ENCODE measurements at regions not wholly inside any gene's neighbourhood (a gene's known extent, or its start where the extent isn't known, plus 50 kb on each side); places are given as distances from the start of the nearest gene placed in this dataset.

- TF ChIP-seq CTCF (IDR thresholded peaks at IDR 0.05), result no peak
Observed at GRCh38 chr6:160911949-160912348, 79.6 kb upstream of the MAP3K4 start.

DNA sequence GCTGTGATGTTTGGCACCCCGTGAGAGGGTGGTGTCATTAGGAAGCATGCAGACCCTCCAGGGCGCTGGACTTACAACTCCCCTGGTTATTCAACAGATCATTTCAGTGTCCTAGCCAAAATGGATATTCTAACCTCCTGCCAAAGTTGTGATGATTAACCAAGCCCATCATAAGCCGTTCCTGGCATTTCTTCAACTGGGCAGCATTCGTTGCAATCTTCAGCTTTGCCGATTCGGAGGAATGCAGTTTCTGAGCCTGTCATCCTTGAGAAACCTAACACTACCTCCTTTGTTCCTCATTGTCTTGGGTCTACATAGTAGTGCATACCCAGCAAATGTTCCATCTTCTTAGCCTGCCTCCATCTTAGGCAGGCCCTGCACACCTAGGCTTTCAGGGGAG lies 79.2 kb upstream of the MAP3K4 start:
- no peak for TF ChIP-seq CTCF (IDR thresholded peaks at IDR 0.05)

DNA sequence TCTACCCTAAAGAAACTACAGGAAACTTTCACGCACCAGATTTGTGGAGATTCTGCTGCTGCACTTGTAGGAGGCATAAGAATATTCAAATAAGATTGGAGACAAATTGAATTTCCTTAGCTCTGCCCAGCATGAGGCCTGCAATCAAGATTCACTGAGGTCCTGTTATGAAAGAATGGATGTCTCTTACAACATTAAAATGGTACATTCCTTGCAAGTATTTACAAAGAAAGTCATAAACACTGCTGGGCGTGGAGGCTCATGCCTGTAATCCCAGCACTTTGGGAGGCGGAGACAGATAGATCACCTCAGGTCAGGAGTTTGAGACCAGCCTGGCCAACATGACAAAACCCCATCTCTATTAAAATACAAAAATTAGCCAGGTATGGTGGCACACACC lies 74.0 kb upstream of the MAP3K4 start:
- no peak for TF ChIP-seq CTCF (IDR thresholded peaks at IDR 0.05)

GRCh38 chr6:160919723-160920440 lies 71.7 kb upstream of the MAP3K4 start:
- TF ChIP-seq CTCF (IDR thresholded peaks at IDR 0.05), result no peak

DNA sequence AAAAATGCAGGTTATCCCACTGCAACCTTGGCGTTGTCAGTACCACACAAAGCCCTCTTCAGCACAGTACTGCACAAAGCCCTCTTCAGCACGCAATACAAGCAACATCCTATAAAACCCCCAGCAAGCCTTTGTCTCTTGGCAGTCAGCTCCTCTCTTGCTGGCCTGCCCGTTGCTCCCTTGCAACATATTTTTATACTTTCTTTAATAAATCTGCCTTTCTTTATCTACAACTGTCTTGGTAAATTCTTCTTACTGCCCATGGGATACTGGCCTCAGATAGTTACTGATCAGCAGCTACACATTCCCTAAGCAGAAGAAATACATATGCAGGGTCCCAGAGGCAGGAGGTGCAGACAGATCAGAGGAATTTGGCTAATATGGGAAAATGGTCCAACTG lies 70.5 kb upstream of the MAP3K4 start:
- TF ChIP-seq CTCF (IDR thresholded peaks at IDR 0.05), result no peak

DNA sequence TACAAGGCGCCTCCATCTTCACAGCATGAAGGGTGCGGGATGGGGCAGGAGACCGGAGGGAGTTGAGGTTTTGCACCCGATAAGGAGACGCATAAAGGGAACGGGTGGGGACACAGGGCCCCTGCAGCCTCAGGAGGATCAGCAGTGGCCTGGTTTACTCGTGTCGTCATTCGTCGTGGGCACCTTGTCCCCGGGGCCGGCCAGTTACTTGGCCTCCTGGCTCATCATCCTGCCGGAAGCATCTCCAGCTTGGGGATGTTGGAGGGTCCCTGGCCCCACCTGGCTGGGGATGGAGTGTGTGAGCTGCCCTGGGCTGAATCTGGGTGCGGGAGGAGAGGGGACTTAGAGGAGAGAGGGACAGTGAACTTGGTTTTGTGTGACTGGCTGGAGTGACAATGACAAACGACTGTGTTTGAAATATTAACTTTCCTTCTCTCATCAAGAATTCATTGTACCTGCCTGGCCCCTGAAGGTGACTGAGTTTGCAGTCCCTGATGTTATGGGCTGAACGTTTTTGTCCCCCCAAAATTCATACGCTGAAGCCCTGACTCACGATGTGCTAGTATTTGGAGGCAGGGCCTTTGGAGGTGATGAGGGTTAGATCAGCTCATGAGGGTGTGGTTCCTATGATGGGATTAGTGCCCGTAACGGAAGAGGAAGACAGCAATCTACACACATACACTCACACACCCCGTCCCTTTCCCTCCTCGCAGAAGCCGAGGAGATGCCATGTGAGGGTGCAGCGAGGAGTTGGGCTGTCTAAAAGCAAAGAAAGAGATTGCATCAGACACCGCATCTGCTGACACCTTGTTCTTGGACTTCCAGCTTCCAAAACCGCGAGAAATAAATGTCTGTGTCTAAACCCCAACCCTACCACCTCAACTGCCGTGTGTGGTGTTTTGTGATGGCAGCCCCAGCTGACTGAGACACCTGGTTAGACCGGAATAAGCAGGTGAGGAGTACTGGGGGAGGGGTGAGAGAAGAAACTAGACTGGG lies 65.0 kb upstream of the MAP3K4 start:
- no peak for TF ChIP-seq CTCF (IDR thresholded peaks at IDR 0.05)

DNA sequence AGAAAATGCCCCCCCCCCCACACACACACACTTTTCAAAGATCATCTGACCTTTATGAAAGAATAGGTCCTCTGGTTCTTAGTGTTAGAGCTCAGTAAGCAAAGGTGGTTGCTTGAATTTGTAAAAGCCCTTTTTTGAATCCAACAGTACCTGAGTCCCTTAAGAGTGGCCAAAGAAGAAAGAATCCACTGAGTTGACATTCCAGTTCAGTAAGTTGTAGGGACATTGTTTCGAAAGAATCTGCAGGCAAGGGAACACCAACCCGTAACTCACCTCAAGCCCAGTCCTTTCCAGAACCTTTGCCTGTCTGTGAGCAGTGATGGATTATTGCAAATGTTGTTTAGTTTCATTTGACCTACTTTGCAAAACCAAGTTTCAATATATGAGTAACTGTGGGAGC lies 64.2 kb upstream of the MAP3K4 start:
- TF ChIP-seq CTCF (IDR thresholded peaks at IDR 0.05), result no peak
